ENCODE measurements at regions not wholly inside any gene's neighbourhood (a gene's known extent, or its start where the extent isn't known, plus 50 kb on each side); places are given as distances from the start of the nearest gene placed in this dataset.

GRCh38 chr1:73144311-73144710 lies 862.0 kb upstream of the NEGR1 start:
- TF ChIP-seq CTCF (IDR thresholded peaks at IDR 0.05) (no peak), POLR2A (IDR thresholded peaks at IDR 0.05) (no peak)
- Histone ChIP-seq H3K27ac (no peak overlapping the region), H3K9me3 (peaks cover 0 to 9% (median 0%) of the 10 kb centered on the region in 12 donors), H3K27me3 (no peaks in the 10 kb centered on the region), H3K36me3 (no peaks in the 10 kb centered on the region), H3K4me3 (no peak overlapping the region), H3K4me1 (no peaks in the 10 kb centered on the region)
- DNase-seq, result no peak
- intact Hi-C loops (cut with DNase I), result no loop called here
- peak in 2 of 4 donors; percentile 57 for ATAC-seq

- no peak for ATAC-seq
- no peak for DNase-seq
- intact Hi-C loops (cut with DNase I), result no loop called here
- Histone ChIP-seq H3K9me3 (peaks cover 0 to 5% (median 0%) of the 10 kb centered on the region in 12 donors), H3K4me1 (no peaks in the 10 kb centered on the region), H3K27ac (no peak overlapping the region), H3K4me3 (no peak overlapping the region), H3K36me3 (no peaks in the 10 kb centered on the region), H3K27me3 (no peaks in the 10 kb centered on the region)
- no peak for TF ChIP-seq CTCF (IDR thresholded peaks at IDR 0.05)
- no peak for TF ChIP-seq POLR2A (IDR thresholded peaks at IDR 0.05)
Observed at GRCh38 chr1:73136975-73137374, 854.6 kb upstream of the NEGR1 start.

- intact Hi-C loops (cut with DNase I), result no loop called here
- 87 to 94% (median 90%) methylated on average over 2 of the region's 2 CpGs for WGBS, 4 donors
- ATAC-seq, result no peak
Observed at GRCh38 chr1:73106931-73107330, 824.6 kb upstream of the NEGR1 start.

GRCh38 chr1:73105755-73106154 lies 823.4 kb upstream of the NEGR1 start:
- 86 to 93% (median 90%) methylated on average over 9 to 16 of the region's 16 CpGs for WGBS, 4 donors
- intact Hi-C loops (cut with DNase I), result no loop called here

More at GRCh38 chr1:73106931-73107330, 824.6 kb upstream of the NEGR1 start:
- no peak for TF ChIP-seq POLR2A (IDR thresholded peaks at IDR 0.05)
- TF ChIP-seq CTCF (IDR thresholded peaks at IDR 0.05), result no peak
- no peaks in the 10 kb centered on the region for H3K27me3 ChIP-seq
- H3K4me3 ChIP-seq, result no peak overlapping the region
- H3K9me3 ChIP-seq, result peaks cover 0 to 9% (median 0%) of the 10 kb centered on the region in 12 donors
- H3K27ac ChIP-seq, result no peak overlapping the region
- no peaks in the 10 kb centered on the region for H3K36me3 ChIP-seq
- no peak for DNase-seq
- no peaks in the 10 kb centered on the region for H3K4me1 ChIP-seq

More at GRCh38 chr1:73105755-73106154, 823.4 kb upstream of the NEGR1 start:
- TF ChIP-seq POLR2A (IDR thresholded peaks at IDR 0.05) (no peak), CTCF (IDR thresholded peaks at IDR 0.05) (no peak)
- Histone ChIP-seq H3K36me3 (no peaks in the 10 kb centered on the region), H3K4me3 (no peak overlapping the region), H3K27ac (no peak overlapping the region), H3K4me1 (no peaks in the 10 kb centered on the region), H3K27me3 (no peaks in the 10 kb centered on the region), H3K9me3 (peaks cover 0 to 9% (median 0%) of the 10 kb centered on the region in 12 donors)
- ATAC-seq (no peak), DNase-seq (no peak)

Data from heart left ventricle (tissue), 16 donors.